ENCODE measurements at regions not wholly inside any gene's neighbourhood (a gene's known extent, or its start where the extent isn't known, plus 50 kb on each side); places are given as distances from the start of the nearest gene placed in this dataset.
A peak's percentile ranks its signal among the peaks of the same experiment; 100 is the strongest.

- no peak for DNase-seq
These were observed 224.9 kb upstream of the ZNF717 start for GRCh38 chr3:76010252-76010651.

GRCh38 chr3:76011121-76011520, 225.8 kb upstream of the ZNF717 start:
- DNase-seq, result no peak

GRCh38 chr3:76015496-76015895, 230.1 kb upstream of the ZNF717 start:
- no peak for DNase-seq

- no peak for DNase-seq
These were observed 230.8 kb upstream of the ZNF717 start for GRCh38 chr3:76016111-76016510.

- DNase-seq, result no peak
These were observed 231.6 kb upstream of the ZNF717 start for GRCh38 chr3:76016769-76017439.

- no peak for DNase-seq
These were observed 236.0 kb upstream of the ZNF717 start for GRCh38 chr3:76021376-76021775.

GRCh38 chr3:76024640-76025039, 239.3 kb upstream of the ZNF717 start:
- DNase-seq, result no peak

GRCh38 chr3:76025561-76025960, 240.2 kb upstream of the ZNF717 start:
- no peak for DNase-seq

GRCh38 chr3:76026379-76026778, 241.0 kb upstream of the ZNF717 start:
- DNase-seq, result no peak

GRCh38 chr3:76028774-76029173, 243.4 kb upstream of the ZNF717 start:
- DNase-seq, result no peak

GRCh38 chr3:76034649-76035048, 249.3 kb upstream of the ZNF717 start:
- no peak for DNase-seq

- no peak for DNase-seq
These were observed 249.8 kb upstream of the ZNF717 start for GRCh38 chr3:76035117-76035516.

- no peak for DNase-seq
These were observed 253.6 kb upstream of the ZNF717 start for GRCh38 chr3:76038949-76039348.

- no peak for DNase-seq
These were observed 254.1 kb upstream of the ZNF717 start for GRCh38 chr3:76039431-76039830.

GRCh38 chr3:76040946-76041345, 255.6 kb upstream of the ZNF717 start:
- no peak for DNase-seq

GRCh38 chr3:76043746-76044145, 258.4 kb upstream of the ZNF717 start:
- DNase-seq, result no peak

- DNase-seq, result peak; percentile 5 to 16
These were observed 259.6 kb upstream of the ZNF717 start for GRCh38 chr3:76044601-76045600.

GRCh38 chr3:76047368-76047767, 262.0 kb upstream of the ZNF717 start:
- DNase-seq, result no peak

GRCh38 chr3:76049776-76050175, 264.4 kb upstream of the ZNF717 start:
- DNase-seq, result no peak

- no peak for DNase-seq
These were observed 265.8 kb upstream of the ZNF717 start for GRCh38 chr3:76051145-76051544.

GRCh38 chr3:76054404-76054803, 269.1 kb upstream of the ZNF717 start:
- no peak for DNase-seq

- no peak for DNase-seq
These were observed 276.3 kb upstream of the ZNF717 start for GRCh38 chr3:76061654-76062053.

- DNase-seq, result no peak
These were observed 277.7 kb upstream of the ZNF717 start for GRCh38 chr3:76063019-76063418.

- no peak for DNase-seq
These were observed 278.5 kb upstream of the ZNF717 start for GRCh38 chr3:76063811-76064210.
